Activated CD4-positive, alpha-beta memory T cell treated with anti-CD3 and anti-CD28 coated beads for 36 hours (primary cell): ENCODE measurements at regions not wholly inside any gene's neighbourhood (a gene's known extent, or its start where the extent isn't known, plus 50 kb on each side); places are given as distances from the start of the nearest gene placed in this dataset.
A peak's percentile ranks its signal among the peaks of the same experiment; 100 is the strongest.

Experiments used
- CTCF ChIA-PET: fragments of 350-600 bp; sonication (Branson Sonifier 250); formaldehyde crosslinking; loops from one replicate; lab custom pipeline; 2021; ENCODE audit warnings: antibody characterized with exemption, inconsistent platforms; lab: Charles Lee
- POLR2A ChIA-PET: fragments of 350-600 bp; sonication (Branson Sonifier 250); formaldehyde crosslinking; loops from one replicate; lab custom pipeline; 2021; ENCODE audit warnings: antibody characterized with exemption; lab: Charles Lee
- DNase-seq: peaks from one replicate; pipeline ENCODE4 v3.0.0-alpha.2; 2020
- H3K27ac Mint-ChIP-seq: one replicate; pipeline ENCODE4 v1.8.0; 2021; ENCODE audit warnings: mixed read lengths
- H3K27me3 Mint-ChIP-seq: one replicate; pipeline ENCODE4 v1.8.0; 2021; ENCODE audit warnings: mixed read lengths
- H3K36me3 Mint-ChIP-seq: one replicate; pipeline ENCODE4 v1.8.0; 2021; ENCODE audit warnings: mixed read lengths
- H3K4me1 Mint-ChIP-seq: one replicate; pipeline ENCODE4 v1.8.0; 2021; ENCODE audit warnings: low read depth, mixed read lengths
- H3K4me3 Mint-ChIP-seq: one replicate; pipeline ENCODE4 v1.8.0; 2021; ENCODE audit warnings: mild to moderate bottlenecking, mixed read lengths
- H3K9me3 Mint-ChIP-seq: one replicate; pipeline ENCODE4 v1.8.0; 2021; ENCODE audit warnings: mixed read lengths
- intact Hi-C: fragments of 100-400 bp; cut with micrococcal nuclease; formaldehyde crosslinking; loops from one replicate; pipeline ENCODE4 v1.15.1; 2023

DNA sequence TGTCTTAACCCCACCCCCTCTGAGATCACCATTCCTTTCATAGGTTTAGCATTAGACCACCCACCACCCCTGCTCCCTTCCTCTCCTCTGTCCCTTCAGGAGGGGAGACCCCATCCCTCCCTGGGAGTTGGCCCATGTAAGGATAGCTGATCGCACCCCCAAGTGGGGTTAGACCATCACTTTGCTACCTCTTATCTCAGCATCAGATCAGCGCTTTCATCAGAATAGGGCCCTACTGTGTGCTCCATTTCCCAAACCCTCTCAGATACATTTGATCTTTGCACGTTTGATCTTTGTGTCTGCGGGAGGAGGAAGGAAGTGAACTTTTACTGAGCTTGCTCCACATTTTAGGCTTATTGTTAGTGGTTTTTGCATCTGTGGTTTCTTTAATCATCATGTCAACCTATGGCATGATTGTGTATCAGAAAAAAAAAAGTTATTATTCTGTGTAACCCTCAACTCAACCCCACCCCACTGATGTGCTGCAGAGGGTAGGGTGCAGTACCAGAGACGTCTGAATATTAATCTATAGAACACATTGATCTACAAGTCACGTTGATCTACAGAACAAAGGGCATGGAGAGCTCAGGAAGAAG, 81.2 kb downstream of the PDCL3 start:
- H3K36me3 Mint-ChIP-seq = no peaks in the 10 kb centered on the region
- H3K4me3 Mint-ChIP-seq = peak overlapping the region; percentile 35
- ChIA-PET CTCF (interaction anchor here (1.1 kb wide), 1 partner anchor 33 kb away, joined by 4 read pairs; no protein-coding TSS in a partner anchor), POLR2A (interaction anchor here (0.6 to 1.5 kb wide), 2 partner anchors 17 to 376 kb away, joined by 3 read pairs; no protein-coding TSS in a partner anchor)
- H3K27ac Mint-ChIP-seq = peak overlapping the region; percentile 36
- H3K27me3 Mint-ChIP-seq = no peaks in the 10 kb centered on the region
- intact Hi-C loops = no loop called here
- peaks cover 3% of the 10 kb centered on the region for H3K9me3 Mint-ChIP-seq
- peak; percentile 23 for DNase-seq
- peaks cover 49% of the 10 kb centered on the region for H3K4me1 Mint-ChIP-seq

DNA sequence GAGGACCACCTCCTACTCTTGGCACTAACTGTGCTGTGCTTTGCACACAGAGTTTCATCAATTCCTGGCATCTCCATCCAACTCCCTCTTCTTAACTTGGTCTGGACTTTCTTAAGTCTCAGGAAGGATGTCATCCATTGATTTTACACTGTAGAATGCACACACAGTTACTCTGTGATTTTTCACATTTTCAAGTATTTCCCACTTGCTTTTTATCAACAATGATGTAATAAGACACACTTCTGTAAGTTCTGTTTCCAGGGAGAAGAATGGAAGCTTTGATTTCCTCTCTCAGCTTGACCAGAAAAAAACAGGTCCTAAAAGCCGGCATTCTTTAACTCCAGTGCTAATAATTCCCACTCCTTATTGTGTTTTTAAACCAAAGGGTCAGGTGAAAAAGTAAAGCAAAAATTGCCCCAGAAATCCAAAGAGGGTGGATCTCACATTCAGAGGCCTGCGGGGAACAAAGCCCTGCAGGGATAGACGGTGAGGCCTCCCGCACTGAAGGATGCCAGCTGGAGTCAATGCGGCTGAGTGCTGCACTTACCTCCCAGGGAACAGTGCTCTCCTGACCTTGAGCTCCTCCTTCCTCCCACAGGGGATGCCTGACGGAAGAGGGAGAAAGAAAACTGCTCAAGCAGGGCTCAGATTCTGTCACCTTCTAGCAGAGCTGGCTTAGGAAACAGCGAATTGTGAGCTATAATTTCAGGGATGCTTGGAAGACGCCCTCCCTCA, 83.1 kb downstream of the PDCL3 start:
- intact Hi-C loops = no loop called here
- Mint-ChIP-seq H3K4me3 (no peak overlapping the region), H3K4me1 (peaks cover 59% of the 10 kb centered on the region), H3K27ac (no peak overlapping the region), H3K27me3 (no peaks in the 10 kb centered on the region), H3K36me3 (no peaks in the 10 kb centered on the region), H3K9me3 (peaks cover 3% of the 10 kb centered on the region)
- no peak for DNase-seq
- ChIA-PET POLR2A (interaction anchor here (1.5 kb wide), 1 partner anchor 15 kb away, joined by 3 read pairs; no protein-coding TSS in a partner anchor), CTCF (no interaction called here)

DNA sequence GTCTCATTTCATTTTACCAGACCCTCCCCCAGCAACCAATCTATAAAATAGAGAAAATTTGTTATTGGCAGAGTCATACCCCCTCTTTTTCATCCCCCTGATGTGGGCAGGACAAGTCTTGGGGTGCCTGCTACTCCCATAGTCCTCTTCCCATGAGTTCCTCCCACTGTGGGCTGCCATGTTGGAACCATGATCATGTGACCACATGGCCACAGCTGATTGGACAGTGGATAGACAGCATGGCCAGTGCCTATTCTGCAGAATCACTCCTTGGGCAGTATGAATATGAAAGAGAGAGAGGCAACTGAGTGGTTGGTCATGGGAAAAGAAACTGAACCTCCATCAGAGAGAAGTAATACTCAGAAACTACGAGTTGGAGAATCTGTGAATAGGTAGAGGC, 84.9 kb downstream of the PDCL3 start:
- Mint-ChIP-seq H3K9me3 (peaks cover 3% of the 10 kb centered on the region), H3K27me3 (no peaks in the 10 kb centered on the region), H3K4me1 (peaks cover 46% of the 10 kb centered on the region), H3K27ac (no peak overlapping the region), H3K36me3 (no peaks in the 10 kb centered on the region), H3K4me3 (no peak overlapping the region)
- POLR2A ChIA-PET = no interaction called here
- intact Hi-C loops = no loop called here
- no peak for DNase-seq
- CTCF ChIA-PET = no interaction called here

DNA sequence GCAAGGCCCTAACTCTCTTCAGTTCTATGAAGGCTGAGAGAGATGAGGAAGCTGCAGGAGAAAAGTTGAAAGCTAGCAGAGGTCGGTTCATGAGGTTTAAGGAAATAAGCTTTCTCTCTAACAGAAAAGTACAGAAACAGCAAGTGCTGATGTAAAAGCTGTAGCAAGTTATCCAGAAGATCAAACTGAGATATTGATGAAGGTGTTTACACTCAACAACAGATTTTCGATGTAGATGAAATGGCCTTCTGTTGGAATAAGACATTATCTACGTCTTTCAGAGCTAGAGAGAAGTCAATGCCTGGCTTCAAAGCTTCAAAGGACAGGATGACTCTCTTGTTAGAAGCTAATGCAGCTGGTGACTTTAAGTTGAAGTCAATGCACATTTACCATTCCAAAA, 87.4 kb downstream of the PDCL3 start:
- Mint-ChIP-seq H3K4me1 (peaks cover 30% of the 10 kb centered on the region), H3K27me3 (no peaks in the 10 kb centered on the region), H3K36me3 (no peaks in the 10 kb centered on the region), H3K27ac (no peak overlapping the region), H3K9me3 (peaks cover 3% of the 10 kb centered on the region), H3K4me3 (peak overlapping the region; percentile 8)
- CTCF ChIA-PET = interaction anchor here (1.2 kb wide), 1 partner anchor 40 kb away, joined by 4 read pairs; no protein-coding TSS in a partner anchor
- DNase-seq = no peak
- POLR2A ChIA-PET = no interaction called here
- intact Hi-C loops = no loop called here

DNA sequence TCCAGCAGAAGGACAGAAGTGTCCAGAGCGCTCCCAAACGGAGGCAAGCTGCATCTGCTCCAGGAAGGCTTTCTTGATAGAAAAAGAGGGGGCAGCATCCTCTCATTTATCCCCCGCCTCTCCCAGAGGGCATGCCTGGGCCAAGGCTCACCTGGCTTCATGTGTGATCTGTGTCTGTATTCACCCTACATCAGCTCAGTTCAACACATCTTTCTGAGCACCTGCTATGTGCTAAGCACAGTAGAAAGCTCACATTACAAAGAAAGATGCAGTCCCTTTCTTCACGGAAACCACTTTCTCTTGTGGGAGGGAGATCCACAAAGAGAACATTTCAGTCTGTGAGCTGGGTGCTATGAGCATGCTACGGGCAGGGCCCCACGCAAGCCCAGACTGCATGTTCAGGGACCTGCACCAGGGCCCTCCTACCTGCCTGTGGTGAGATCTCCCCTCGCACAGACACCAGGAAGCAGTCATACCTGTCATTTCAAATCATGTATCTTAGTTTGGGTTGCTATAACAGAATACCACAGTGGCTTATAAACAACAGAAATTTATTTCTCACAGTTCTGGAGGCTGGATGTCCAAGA, 90.7 kb downstream of the PDCL3 start:
- Mint-ChIP-seq H3K27me3 (no peaks in the 10 kb centered on the region), H3K27ac (no peak overlapping the region), H3K4me3 (no peak overlapping the region), H3K4me1 (peaks cover 28% of the 10 kb centered on the region), H3K9me3 (no peaks in the 10 kb centered on the region), H3K36me3 (no peaks in the 10 kb centered on the region)
- ChIA-PET POLR2A (no interaction called here), CTCF (no interaction called here)
- DNase-seq = peak; percentile 39
- intact Hi-C loops = no loop called here

DNA sequence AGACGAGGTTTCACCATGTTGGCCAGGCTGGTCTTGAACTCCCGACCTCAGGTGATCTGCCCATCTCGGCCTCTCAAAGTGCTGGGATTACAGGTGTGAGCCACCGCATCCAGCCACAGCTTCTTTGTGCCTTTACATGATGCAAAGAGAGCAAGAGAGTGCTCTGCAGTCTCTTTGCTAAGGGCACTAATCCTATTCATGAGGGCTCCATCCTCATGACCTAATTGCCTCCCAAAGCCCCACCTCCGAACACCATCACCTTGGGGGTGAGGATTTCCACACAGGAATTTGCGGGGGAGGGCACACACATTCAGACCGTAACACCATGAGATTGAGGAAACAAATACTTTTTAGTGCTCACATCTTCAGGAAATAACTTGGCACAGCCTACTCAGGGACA, 91.8 kb downstream of the PDCL3 start:
- no peak for DNase-seq
- ChIA-PET CTCF (no interaction called here), POLR2A (no interaction called here)
- intact Hi-C loops = no loop called here
- no peak overlapping the region for H3K4me3 Mint-ChIP-seq
- H3K9me3 Mint-ChIP-seq = no peaks in the 10 kb centered on the region
- no peak overlapping the region for H3K27ac Mint-ChIP-seq
- H3K36me3 Mint-ChIP-seq = no peaks in the 10 kb centered on the region
- peaks cover 22% of the 10 kb centered on the region for H3K4me1 Mint-ChIP-seq
- H3K27me3 Mint-ChIP-seq = no peaks in the 10 kb centered on the region

DNA sequence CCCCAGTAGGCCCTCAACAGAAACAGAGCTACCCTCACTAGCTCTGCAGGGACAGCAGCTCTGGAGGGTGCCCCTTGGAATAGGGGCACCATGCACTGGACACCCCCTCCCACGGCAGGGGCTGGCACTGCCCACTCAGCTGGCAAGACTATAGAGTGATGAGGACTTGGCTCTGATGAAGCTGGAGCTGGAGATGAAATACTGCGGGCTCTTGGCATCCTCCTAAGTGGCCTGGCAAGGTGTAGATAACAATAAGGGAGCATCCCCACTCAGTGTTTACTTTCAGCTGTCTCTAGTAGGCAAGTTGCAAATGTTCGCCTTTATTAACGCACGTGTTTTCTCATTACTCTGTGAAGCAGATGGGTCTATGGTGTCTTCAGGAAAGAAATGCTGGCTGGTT, 92.7 kb downstream of the PDCL3 start:
- H3K4me3 Mint-ChIP-seq = no peak overlapping the region
- H3K4me1 Mint-ChIP-seq = peaks cover 14% of the 10 kb centered on the region
- H3K9me3 Mint-ChIP-seq = no peaks in the 10 kb centered on the region
- no peak overlapping the region for H3K27ac Mint-ChIP-seq
- H3K27me3 Mint-ChIP-seq = no peaks in the 10 kb centered on the region
- ChIA-PET POLR2A (no interaction called here), CTCF (interaction anchor here (1.5 kb wide), 1 partner anchor 45 kb away, joined by 4 read pairs; no protein-coding TSS in a partner anchor)
- H3K36me3 Mint-ChIP-seq = no peaks in the 10 kb centered on the region
- intact Hi-C loops = no loop called here
- no peak for DNase-seq

DNA sequence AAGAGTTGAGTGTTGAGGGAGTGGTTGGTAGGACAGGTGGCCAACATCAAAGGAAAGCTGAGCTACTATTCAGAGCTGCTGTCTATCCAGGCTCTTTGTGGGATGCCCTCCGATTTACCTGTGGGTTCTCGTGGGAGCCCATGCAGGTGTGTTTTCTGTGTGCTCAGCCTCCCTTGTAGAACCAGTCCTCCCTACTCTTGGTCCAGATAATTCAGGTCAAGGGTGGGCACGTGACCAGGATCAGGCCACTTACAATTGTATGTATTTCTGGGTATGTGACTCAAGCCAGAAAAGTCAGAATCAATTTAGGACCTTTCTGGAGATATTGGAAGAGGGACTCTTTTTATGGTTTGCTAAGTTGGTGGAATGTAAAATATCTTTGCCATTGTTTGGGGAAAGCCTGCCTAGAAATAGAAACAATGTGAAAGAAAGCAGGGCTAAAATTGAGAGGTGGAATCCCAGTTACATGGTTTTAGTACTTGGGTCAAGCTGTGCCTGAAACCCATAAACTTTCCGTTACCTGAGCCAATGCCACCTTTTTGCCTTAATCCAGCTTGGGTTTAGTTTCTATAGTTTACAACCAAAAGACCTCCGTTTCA, 93.2 kb downstream of the PDCL3 start:
- ChIA-PET POLR2A (no interaction called here), CTCF (interaction anchor here (1.5 kb wide), 1 partner anchor 46 kb away, joined by 4 read pairs; no protein-coding TSS in a partner anchor)
- no peak for DNase-seq
- no peak overlapping the region for H3K4me3 Mint-ChIP-seq
- no peaks in the 10 kb centered on the region for H3K36me3 Mint-ChIP-seq
- H3K4me1 Mint-ChIP-seq = peaks cover 8% of the 10 kb centered on the region
- no peaks in the 10 kb centered on the region for H3K27me3 Mint-ChIP-seq
- no peak overlapping the region for H3K27ac Mint-ChIP-seq
- no peaks in the 10 kb centered on the region for H3K9me3 Mint-ChIP-seq
- intact Hi-C loops = no loop called here

DNA sequence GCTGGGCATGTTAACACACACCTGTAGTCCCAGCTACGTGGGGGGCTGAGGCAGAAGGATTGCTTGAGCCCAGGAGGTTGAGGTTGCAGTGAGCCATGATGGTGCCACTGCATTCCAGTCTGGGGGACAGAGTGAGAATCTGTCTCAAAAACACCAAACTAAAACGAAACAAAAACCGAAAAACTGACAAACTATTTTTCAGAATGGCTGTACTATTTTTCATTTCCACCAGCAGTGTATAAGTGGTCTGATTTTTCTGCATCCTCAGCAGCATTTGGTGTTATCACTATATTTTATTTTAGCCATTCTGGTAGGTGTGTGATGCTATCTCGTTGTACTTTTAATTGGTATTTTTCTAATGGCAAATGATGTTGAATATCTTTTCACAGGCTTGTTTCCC, 95.2 kb downstream of the PDCL3 start:
- Mint-ChIP-seq H3K27me3 (no peaks in the 10 kb centered on the region), H3K4me1 (peaks cover 4% of the 10 kb centered on the region), H3K9me3 (no peaks in the 10 kb centered on the region), H3K36me3 (no peaks in the 10 kb centered on the region), H3K4me3 (no peak overlapping the region), H3K27ac (no peak overlapping the region)
- intact Hi-C loops = no loop called here
- POLR2A ChIA-PET = no interaction called here
- CTCF ChIA-PET = interaction anchor here (1.4 kb wide), 1 partner anchor 20 kb away, joined by 3 read pairs; no protein-coding TSS in a partner anchor
- no peak for DNase-seq

DNA sequence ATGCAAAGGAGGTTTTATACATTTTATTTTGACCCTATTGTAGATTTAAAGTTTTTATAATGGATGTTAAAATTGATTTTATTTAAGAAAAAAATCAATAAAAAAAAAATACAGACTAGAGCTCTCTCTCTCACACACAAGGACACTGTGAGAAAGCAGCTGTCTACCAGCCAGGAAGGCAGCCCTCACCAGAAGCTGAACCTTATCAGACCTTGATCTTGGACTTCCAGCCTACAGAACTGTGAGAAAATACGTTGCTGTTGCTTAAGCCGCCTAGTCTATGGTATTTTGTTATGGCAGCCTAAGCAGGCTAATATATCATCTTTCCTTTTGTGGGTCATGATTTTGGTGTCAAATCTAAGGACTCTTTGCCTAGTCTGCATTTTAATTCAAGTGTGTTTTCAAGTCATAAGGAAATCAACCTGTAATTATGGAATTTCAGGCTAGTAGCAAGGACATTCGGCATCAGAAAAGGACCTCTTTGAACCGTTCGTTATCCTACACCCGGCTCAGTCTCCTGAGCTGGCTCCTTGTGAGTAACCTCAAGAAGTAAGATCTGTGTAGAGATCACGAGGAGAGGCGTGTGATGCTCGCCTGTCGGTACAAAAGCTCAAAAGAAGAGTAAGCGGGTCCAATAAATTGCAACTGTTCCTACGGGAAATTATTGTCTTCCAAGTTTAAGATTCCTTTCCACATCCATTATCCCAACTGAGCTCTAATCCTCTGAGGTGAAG, 98.2 kb downstream of the PDCL3 start:
- intact Hi-C loops = no loop called here
- Mint-ChIP-seq H3K4me1 (no peaks in the 10 kb centered on the region), H3K36me3 (no peaks in the 10 kb centered on the region), H3K4me3 (no peak overlapping the region), H3K9me3 (no peaks in the 10 kb centered on the region), H3K27ac (no peak overlapping the region), H3K27me3 (no peaks in the 10 kb centered on the region)
- ChIA-PET POLR2A (interaction anchor here (1.0 kb wide), 1 partner anchor 16 kb away, joined by 3 read pairs; no protein-coding TSS in a partner anchor), CTCF (interaction anchor here (0.6 to 1.2 kb wide), 3 partner anchors 51 to 1861 kb away, joined by 3 read pairs; no protein-coding TSS in a partner anchor)
- DNase-seq = no peak

DNA sequence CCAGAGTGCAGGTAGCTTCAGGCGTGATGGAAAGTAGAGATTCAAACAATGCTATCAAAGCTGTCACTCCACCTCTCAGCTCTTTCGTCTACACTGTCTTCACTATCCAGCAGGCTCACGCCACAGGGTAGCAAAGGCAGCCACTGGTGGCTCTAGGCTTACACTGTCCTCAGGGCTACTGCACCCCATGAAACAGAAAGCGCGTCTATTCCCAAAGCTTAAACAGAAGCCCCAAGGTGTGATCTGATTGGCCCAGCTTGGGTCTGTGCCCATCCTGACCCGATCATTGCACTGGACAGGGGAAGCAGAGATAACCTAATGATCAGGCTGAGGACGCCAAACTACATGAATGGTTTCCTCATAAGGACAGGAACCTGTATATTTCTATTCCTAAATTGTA, 100.1 kb downstream of the PDCL3 start:
- Mint-ChIP-seq H3K9me3 (no peaks in the 10 kb centered on the region), H3K4me1 (no peaks in the 10 kb centered on the region), H3K36me3 (no peaks in the 10 kb centered on the region), H3K27me3 (no peaks in the 10 kb centered on the region), H3K27ac (no peak overlapping the region), H3K4me3 (no peak overlapping the region)
- DNase-seq = no peak
- CTCF ChIA-PET = no interaction called here
- intact Hi-C loops = no loop called here
- POLR2A ChIA-PET = no interaction called here
